ENCODE measurements at regions not wholly inside any gene's neighbourhood (a gene's known extent, or its start where the extent isn't known, plus 50 kb on each side); places are given as distances from the start of the nearest gene placed in this dataset.

GRCh38 chr5:51988634-51989033 lies 605.4 kb downstream of the ISL1 start:
- Histone ChIP-seq H3K27ac (no peak overlapping the region), H2AFZ (no peak overlapping the region), H4K20me1 (ENCODE audit: insufficient read depth) (no peaks in the 10 kb centered on the region), H3K27me3 (replicated peaks; ENCODE audit: insufficient read depth) (no peaks in the 10 kb centered on the region), H3K79me2 (ENCODE audit: insufficient read depth) (no peaks in the 10 kb centered on the region), H3K4me3 (no peak overlapping the region), H3K36me3 (ENCODE audit: low read depth) (no peaks in the 10 kb centered on the region), H3K9me2 (ENCODE audit: insufficient read depth) (no peaks in the 10 kb centered on the region), H3K9ac (no peak overlapping the region), H3F3A (ENCODE audit: insufficient read depth) (no peaks in the 10 kb centered on the region), H3K9me3 (ENCODE audit: low read depth) (no peaks in the 10 kb centered on the region), H3K4me2 (ENCODE audit: unreplicated experiment) (no peak overlapping the region), H3K4me1 (ENCODE audit: insufficient read depth) (no peaks in the 10 kb centered on the region)
- in situ Hi-C loops (cut with MboI): no loop called here
- DNase-seq: no peak
- TF ChIP-seq EZH2 (IDR thresholded peaks at IDR 0.05; ENCODE audit: insufficient read depth, poor library complexity, severe bottlenecking) (no peak), EZH2phosphoT487 (IDR thresholded peaks at IDR 0.05; ENCODE audit: insufficient read depth, low read depth) (no peak)
- 11 to 14% methylated on average over 6 of the region's 6 CpGs for WGBS, 2 experiments (ENCODE audit: low coverage in 1 of 2, low lambda C conversion rate in 2 of 2, missing lambda C conversion rate in 2 of 2)

- DNase-seq: no peak
- Histone ChIP-seq H3K36me3 (ENCODE audit: low read depth) (no peaks in the 10 kb centered on the region), H3K4me3 (no peak overlapping the region), H3K4me2 (ENCODE audit: unreplicated experiment) (no peak overlapping the region), H3K9me3 (ENCODE audit: low read depth) (no peaks in the 10 kb centered on the region), H3K27ac (no peak overlapping the region), H3K79me2 (ENCODE audit: insufficient read depth) (no peaks in the 10 kb centered on the region), H3K4me1 (ENCODE audit: insufficient read depth) (no peaks in the 10 kb centered on the region), H2AFZ (no peak overlapping the region), H3K27me3 (replicated peaks; ENCODE audit: insufficient read depth) (no peaks in the 10 kb centered on the region), H3K9me2 (ENCODE audit: insufficient read depth) (no peaks in the 10 kb centered on the region), H3F3A (ENCODE audit: insufficient read depth) (no peaks in the 10 kb centered on the region), H4K20me1 (ENCODE audit: insufficient read depth) (no peaks in the 10 kb centered on the region), H3K9ac (no peak overlapping the region)
- in situ Hi-C loops (cut with MboI): no loop called here
- no peak for TF ChIP-seq EZH2phosphoT487 (IDR thresholded peaks at IDR 0.05; ENCODE audit: insufficient read depth, low read depth)
- TF ChIP-seq EZH2 (IDR thresholded peaks at IDR 0.05; ENCODE audit: insufficient read depth, poor library complexity, severe bottlenecking): no peak
- 10 to 12% methylated on average over 2 of the region's 2 CpGs for WGBS, 2 experiments (ENCODE audit: low coverage in 1 of 2, low lambda C conversion rate in 2 of 2, missing lambda C conversion rate in 2 of 2)
Measured at GRCh38 chr5:51990241-51990640, 607.0 kb downstream of the ISL1 start.

- in situ Hi-C loops (cut with MboI): no loop called here
- Histone ChIP-seq H3K9me2 (ENCODE audit: insufficient read depth) (no peaks in the 10 kb centered on the region), H3K9me3 (ENCODE audit: low read depth) (no peaks in the 10 kb centered on the region), H3K36me3 (ENCODE audit: low read depth) (no peaks in the 10 kb centered on the region), H3F3A (ENCODE audit: insufficient read depth) (no peaks in the 10 kb centered on the region), H2AFZ (no peak overlapping the region), H3K9ac (no peak overlapping the region), H3K4me1 (ENCODE audit: insufficient read depth) (no peaks in the 10 kb centered on the region), H3K4me3 (no peak overlapping the region), H3K4me2 (ENCODE audit: unreplicated experiment) (no peak overlapping the region), H3K79me2 (ENCODE audit: insufficient read depth) (no peaks in the 10 kb centered on the region), H3K27me3 (replicated peaks; ENCODE audit: insufficient read depth) (no peaks in the 10 kb centered on the region), H3K27ac (no peak overlapping the region), H4K20me1 (ENCODE audit: insufficient read depth) (no peaks in the 10 kb centered on the region)
- TF ChIP-seq EZH2phosphoT487 (IDR thresholded peaks at IDR 0.05; ENCODE audit: insufficient read depth, low read depth): no peak
- TF ChIP-seq EZH2 (IDR thresholded peaks at IDR 0.05; ENCODE audit: insufficient read depth, poor library complexity, severe bottlenecking): no peak
- no peak for DNase-seq
- 0% methylated on average over 1 of the region's 1 CpG for WGBS, 2 experiments (ENCODE audit: low coverage in 1 of 2, low lambda C conversion rate in 2 of 2, missing lambda C conversion rate in 2 of 2)
Measured at GRCh38 chr5:51990661-51991180, 607.5 kb downstream of the ISL1 start.

DNA sequence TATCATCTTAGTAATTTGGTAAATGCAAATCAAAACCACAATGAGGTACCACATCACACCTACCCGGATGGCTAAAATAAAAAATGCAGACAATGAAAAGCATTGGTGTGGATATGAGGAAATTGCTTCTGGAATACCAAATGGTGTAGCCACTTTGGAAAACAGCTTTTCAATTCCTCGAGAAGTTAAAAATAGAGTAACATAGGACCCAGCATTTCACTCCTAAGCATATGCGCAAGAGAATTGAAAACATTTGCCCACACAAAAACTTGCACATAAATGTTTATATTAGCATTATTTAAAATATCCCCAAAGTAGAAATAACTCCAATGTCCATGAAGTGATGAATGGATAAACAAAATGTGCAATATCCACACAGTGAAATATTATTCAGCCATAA lies 608.7 kb downstream of the ISL1 start:
- 36 to 46% methylated on average over 3 of the region's 3 CpGs for WGBS, 2 experiments (ENCODE audit: low coverage in 1 of 2, low lambda C conversion rate in 2 of 2, missing lambda C conversion rate in 2 of 2)
- Histone ChIP-seq H4K20me1 (ENCODE audit: insufficient read depth) (no peaks in the 10 kb centered on the region), H3K4me2 (ENCODE audit: unreplicated experiment) (no peak overlapping the region), H3K27me3 (replicated peaks; ENCODE audit: insufficient read depth) (no peaks in the 10 kb centered on the region), H3K4me3 (no peak overlapping the region), H3F3A (ENCODE audit: insufficient read depth) (no peaks in the 10 kb centered on the region), H3K4me1 (ENCODE audit: insufficient read depth) (no peaks in the 10 kb centered on the region), H3K27ac (no peak overlapping the region), H2AFZ (no peak overlapping the region), H3K9me3 (ENCODE audit: low read depth) (no peaks in the 10 kb centered on the region), H3K79me2 (ENCODE audit: insufficient read depth) (no peaks in the 10 kb centered on the region), H3K9me2 (ENCODE audit: insufficient read depth) (no peaks in the 10 kb centered on the region), H3K36me3 (ENCODE audit: low read depth) (no peaks in the 10 kb centered on the region), H3K9ac (no peak overlapping the region)
- DNase-seq: no peak
- no peak for TF ChIP-seq EZH2 (IDR thresholded peaks at IDR 0.05; ENCODE audit: insufficient read depth, poor library complexity, severe bottlenecking)
- no peak for TF ChIP-seq EZH2phosphoT487 (IDR thresholded peaks at IDR 0.05; ENCODE audit: insufficient read depth, low read depth)
- in situ Hi-C loops (cut with MboI): no loop called here

- H3K4me3 ChIP-seq: no peak overlapping the region
- H3K9me2 ChIP-seq (ENCODE audit: insufficient read depth): no peaks in the 10 kb centered on the region
- no peaks in the 10 kb centered on the region for H3K4me1 ChIP-seq (ENCODE audit: insufficient read depth)
- WGBS, 2 experiments (ENCODE audit: low coverage in 1 of 2, low lambda C conversion rate in 2 of 2, missing lambda C conversion rate in 2 of 2): 31 to 38% methylated on average over 5 of the region's 5 CpGs
- no peaks in the 10 kb centered on the region for H3K79me2 ChIP-seq (ENCODE audit: insufficient read depth)
- no peak for DNase-seq
- no peaks in the 10 kb centered on the region for H3K9me3 ChIP-seq (ENCODE audit: low read depth)
- H3F3A ChIP-seq (ENCODE audit: insufficient read depth): no peaks in the 10 kb centered on the region
- H3K36me3 ChIP-seq (ENCODE audit: low read depth): no peaks in the 10 kb centered on the region
- H3K27ac ChIP-seq: no peak overlapping the region
- no peaks in the 10 kb centered on the region for H4K20me1 ChIP-seq (ENCODE audit: insufficient read depth)
- no peak overlapping the region for H3K4me2 ChIP-seq (ENCODE audit: unreplicated experiment)
- H2AFZ ChIP-seq: no peak overlapping the region
- H3K9ac ChIP-seq: no peak overlapping the region
- H3K27me3 ChIP-seq (replicated peaks; ENCODE audit: insufficient read depth): no peaks in the 10 kb centered on the region
- in situ Hi-C loops (cut with MboI): no loop called here
- TF ChIP-seq EZH2phosphoT487 (IDR thresholded peaks at IDR 0.05; ENCODE audit: insufficient read depth, low read depth) (no peak), EZH2 (IDR thresholded peaks at IDR 0.05; ENCODE audit: insufficient read depth, poor library complexity, severe bottlenecking) (no peak)
Measured at GRCh38 chr5:51995773-51996306, 612.6 kb downstream of the ISL1 start.

All from GM23248 (cell line).